ENCODE measurements at regions not wholly inside any gene's neighbourhood (a gene's known extent, or its start where the extent isn't known, plus 50 kb on each side); places are given as distances from the start of the nearest gene placed in this dataset.
A peak's percentile ranks its signal among the peaks of the same experiment; 100 is the strongest.
"Not testable (repeated sequence)": the region's sequence is repeated elsewhere in the genome, so short reads cannot be mapped to it uniquely, and the experiment has no call there.

DNA sequence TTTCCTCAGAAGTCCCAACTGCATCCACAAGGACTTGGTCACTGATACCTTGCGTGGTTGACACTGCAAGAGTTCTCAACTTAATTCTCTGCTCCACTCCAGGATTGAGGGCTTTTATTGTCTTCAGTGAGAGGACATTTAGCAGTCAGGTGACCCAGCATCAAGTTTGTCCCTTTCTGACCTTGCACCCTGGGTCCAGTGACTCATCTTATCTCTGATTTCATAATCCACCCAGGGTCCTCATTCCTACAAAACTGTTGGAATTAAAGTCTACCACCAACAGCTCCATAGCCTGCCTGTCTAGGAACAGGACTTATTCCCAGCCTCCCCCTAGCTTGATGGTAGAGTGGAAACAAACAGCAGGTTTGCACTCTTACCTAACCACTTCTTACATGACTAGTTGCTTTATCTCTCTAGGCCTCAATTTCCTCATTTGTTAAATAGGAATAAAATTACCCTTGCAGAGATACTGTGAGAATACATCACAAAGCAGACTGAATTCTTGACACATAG, 151.3 kb upstream of the LPP start:
- no peak for DNase-seq

DNA sequence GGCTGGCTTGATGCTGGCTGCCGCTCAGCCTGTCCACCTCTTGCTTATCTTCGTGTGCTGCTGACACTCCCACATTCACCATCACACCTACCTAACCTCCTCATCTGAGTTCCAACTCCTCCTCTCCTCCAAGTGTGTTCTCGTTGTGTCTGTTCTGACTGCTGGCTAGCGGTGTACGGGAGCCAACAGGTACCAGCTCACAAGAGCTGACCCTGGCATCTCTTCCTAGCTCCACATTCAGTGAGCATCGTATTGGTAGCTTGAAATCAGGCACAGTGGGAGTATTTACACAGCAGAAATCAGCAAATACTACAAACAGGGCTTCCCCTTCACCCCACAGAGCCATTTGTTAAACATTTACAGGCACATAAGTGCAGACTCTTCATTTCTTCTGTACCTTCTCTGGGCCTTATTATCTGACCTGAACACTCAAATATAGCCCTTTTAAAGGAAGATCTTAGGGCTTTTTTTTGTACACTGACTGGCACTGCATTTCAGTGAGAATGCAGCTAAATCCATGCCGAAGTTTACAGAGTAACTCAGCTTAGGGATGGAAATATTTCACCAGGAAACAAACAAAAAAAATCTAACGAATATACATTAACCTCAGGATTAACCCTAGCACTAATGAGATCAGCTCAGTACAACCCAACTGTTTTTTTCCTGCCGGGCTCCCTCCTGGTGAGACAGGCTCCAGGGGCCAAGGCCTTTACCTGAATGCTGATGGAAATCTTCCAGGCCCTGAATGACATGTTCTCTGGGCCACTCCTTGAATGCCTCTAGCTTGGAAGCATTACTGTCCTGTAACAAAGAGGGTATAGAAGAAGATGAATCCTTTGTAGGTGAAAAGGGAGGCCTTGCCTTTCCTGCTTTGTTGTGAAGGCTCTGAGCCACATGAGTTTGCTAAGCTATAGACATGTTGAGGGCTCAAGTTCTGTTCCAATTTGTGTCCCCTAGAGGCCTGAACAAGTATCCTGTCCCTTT, 150.5 kb upstream of the LPP start:
- no peak for DNase-seq

DNA sequence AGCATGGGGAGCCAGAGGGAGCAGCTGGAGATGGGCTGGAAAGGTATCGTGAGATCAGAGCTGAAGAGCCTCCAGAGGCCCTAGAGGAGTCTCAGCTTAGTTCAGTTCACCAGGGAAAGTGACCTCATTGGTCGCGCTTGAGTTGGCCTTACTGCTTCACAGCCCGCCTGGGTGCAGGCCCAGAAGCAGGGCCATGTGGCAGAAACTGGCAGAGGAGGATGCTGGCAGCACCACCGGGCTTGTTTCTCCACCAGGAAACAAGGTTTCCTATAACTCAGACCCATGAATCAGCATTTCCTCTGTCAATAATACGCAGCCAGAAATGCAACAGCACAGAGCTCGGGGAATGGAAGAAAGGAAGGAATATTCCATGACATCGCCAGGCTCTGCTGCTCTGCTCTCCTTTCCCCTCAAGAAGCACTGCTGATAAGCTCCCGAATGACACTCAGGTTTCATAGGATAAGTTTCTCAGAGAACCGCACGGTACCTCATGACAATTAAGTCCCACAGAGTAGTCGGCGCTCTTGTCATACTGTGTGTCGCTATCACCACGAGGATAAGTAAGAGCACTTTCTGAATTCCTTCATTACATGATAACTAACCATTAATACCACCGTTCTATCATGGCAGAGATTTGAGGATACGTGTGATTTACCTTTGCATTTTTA, 147.1 kb upstream of the LPP start:
- DNase-seq: no peak

DNA sequence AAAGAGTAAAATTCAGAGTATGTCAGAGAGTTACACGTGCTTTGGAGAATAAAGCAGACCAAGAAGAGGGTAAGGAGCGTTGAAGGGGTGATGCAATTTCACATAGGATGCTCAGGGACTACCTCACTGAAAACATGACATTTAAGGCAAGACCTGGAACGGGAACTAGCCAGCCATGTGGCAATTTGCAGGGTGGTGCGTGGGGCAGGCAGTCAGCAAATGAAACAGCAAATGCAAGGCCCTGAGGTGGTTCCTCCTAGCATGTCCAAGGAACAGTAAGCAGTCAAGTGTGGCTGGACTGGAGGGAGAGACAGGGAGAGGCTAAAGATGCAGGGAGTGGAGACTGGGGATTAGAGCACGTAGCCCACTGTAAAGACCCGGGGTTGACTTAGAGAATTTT, 146.1 kb upstream of the LPP start:
- DNase-seq: no peak

DNA sequence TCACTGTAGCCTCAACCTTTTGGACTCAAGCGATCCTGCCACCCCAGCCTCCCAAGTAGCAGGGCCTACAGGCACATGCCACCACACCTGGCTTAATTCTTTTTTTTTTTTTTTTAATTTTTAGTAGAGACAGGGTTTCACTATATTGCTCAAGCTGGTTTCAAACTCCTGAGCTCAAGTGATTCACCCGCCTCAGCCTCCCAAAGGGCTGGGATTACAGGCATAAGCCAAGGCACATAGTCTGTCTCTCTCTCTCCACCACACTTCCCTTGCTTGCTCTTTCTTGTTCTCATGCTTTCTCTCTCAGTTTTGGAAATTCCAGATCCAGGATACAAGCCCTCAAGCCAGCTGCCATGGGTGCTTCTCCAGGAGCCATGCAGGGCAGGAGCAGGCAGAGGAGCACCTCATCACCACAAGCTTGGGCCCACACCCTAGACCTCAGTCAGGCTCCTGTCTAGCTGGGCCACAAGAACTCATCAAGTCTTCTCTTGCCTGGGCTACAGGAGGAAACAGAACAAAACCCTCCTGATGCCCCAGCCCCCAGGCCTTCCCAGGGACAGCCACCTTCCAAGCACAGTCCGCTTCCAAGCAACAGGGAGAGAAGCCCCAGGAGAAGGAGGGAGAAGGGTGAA, 145.3 kb upstream of the LPP start:
- no peak for DNase-seq

DNA sequence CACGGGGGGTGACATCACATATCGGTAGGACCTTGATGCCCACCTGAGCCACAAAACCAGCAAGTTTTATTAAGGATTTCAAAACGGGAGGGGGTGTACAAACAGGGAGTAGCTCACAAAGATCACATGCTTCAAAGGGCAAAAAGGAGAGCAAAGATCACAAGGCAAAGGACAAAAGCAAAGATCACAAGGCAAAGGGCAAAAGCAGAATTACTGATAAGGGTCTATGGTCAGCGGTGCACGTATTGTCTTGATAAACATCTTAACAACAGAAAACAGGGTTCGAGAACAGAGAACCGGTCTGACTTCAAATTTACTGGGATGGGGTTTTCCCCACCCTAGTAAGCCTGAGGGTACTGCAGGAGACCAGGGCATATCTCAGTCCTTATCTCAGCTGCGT, 143.5 kb upstream of the LPP start:
- DNase-seq: no peak

DNA sequence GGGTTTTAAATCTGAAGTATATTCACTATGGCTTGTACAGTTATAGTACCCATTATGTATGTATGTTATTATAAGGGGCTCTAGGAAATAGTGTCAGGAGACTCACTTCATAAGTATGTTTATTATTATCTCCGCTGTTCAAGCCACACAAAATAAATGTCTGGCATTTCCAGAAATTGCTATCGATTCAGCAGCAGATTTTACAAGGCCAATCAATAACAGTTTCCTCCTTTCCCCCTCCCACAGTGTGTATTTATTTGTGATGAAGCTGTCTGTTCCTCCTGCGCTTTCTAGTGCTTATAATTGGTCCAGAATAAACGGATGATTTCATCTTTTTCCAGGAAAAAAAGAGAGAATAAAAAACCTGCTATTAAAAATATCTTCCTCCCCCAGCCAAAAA, 134.2 kb upstream of the LPP start:
- DNase-seq: no peak

DNA sequence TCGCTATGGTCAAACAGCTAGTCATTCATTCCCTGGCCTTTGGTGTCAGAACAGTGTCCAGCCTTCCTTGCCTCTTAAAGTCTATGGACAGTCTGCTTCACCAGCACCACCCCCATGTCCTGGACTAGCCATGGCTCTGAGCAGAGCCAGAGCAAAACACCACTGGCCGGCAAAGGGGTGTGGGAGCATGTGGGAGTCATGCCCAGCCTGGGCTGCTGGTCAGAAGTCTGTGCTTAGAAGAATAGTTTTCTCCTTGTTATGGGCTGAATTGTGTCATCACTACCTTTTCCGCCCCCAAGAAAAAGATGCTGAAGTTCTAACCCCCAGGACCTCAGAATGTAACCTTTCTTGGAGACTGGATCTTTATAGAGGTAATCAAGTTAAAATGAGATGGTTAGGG, 132.9 kb upstream of the LPP start:
- no peak for DNase-seq

DNA sequence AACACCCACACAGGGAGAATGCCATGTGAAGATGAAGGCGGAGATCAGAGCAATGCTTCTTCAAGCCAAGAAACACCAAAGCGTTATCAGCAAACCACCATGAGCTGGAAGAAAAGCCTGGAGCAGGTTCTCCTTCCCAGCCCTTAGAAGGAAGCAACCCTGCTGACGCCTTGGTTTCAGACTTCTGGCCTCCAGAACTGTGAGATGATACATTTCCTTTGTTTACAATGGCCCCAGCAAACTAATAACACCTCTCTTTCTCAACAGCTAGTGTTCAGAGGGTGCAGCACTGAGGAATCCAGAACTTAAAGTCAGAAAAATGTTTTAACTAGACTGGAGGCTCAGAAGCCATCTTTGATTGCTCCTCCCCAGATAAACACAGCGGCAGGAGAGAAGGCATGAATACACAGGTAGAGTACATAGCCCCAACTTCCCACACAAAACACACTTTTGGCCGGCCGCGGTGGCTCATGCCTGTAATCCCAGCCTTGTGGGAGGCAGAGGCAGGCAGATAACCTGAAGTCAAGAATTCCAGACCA, 132.4 kb upstream of the LPP start:
- no peak for DNase-seq

DNA sequence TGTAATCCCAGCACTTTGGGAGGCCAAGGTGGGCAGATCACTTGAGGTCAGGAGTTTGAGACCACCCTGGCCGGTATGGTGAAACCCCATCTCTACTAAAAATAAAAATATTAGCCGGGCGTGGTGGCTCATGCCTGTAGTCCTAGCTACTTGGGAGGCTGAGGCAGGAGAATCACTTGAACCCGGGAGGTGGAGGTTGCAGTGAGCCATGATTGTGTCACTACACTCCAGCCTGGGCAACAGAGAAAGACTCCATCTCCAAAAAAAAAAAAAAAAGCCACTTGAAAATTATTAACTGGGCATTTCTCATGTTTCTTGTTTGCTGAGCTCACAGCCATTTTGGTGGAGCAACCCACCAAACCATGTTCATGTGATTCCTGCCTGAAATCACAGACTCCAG, 131.1 kb upstream of the LPP start:
- not testable (repeated sequence) for DNase-seq

DNA sequence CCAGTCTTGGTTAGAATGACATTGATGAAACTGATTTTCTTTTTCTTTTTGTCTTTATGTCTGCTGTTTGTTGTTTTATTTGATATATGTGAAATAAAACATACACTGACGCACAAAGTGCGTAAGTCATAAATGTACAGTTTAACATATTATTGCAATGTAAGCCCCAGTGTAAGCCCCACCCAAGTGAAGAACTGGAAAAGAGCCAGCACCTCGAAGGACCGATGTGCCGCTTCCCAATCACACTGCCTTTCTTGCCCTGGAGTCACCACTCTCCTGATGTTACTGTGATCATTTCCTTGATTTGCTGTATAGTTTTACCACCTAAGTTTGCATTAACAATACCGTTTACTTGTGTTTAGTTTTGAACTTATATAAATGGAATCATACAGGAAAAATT, 128.4 kb upstream of the LPP start:
- DNase-seq: no peak

DNA sequence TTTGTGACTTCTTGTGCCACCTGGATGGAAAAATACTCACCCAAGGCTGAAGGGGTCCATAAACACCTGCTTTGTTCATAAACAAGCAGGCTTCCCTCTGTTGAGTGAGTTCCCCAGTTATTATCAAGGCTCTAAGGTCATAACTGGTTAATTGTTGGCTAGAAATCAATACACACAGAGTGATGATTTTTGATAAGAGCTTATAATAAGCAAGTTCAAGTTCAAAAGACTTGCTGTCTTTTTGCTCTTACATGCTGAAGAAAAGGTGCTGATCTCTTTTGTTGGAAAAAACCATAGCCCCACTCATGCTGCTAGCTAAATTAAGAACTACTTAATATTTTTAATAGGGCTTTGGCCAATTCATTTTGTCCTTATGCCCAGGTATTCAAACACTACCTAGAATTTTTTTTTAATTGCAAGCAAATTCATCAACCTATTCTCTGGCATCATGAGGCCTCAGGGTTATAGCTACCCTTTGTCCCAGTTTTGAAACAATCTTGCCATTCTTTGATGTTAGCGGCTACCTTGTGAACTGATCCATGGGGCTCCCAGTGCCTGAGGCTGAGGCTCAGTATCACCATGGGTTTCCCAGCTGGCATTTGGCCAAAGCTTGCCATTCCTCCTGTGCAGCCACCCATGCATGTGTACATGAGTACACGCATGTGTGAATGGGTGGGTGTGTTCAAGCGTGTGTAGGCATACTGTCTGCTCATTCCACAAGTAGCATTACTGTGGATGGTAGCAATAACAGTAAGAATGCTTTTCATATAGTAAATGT, 127.6 kb upstream of the LPP start:
- no peak for DNase-seq

DNA sequence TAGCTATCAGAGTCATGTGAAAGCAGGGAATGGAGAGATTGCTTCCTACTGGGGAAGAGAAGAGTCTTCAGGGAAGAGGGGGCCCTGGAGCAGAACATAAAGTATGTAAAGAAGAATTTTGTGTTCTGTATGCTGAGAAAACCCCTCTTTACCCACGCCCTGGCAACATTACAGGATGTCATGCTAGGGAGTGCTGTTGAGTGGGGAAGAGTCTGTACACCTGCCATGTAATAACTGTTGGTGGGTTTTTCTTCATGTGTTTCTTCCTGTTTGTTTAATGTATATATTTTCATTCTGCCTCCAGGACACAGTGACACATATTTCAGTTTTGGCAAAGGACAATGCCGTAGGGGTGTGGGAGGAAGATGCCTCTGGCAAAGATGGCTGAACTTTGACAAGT, 122.8 kb upstream of the LPP start:
- DNase-seq: no peak

DNA sequence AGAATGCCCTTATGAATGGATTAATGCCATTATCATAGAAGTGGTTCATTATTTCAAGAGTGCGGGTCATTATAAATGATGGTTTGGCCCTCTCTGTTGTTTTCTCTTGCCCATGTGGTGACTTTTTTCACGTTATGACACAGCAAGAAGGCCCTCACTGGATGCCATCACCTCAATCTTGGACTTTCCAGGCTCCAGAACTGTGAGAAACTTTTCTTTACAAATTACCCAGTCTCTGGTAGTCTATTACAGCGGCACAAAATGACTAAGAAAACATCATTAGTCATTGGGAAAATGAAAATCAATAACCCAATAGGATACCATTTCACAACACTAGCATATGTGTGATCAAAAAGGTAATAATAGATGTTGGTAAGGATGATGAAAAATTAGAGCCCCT, 119.0 kb upstream of the LPP start:
- DNase-seq: peak; percentile 11

DNA sequence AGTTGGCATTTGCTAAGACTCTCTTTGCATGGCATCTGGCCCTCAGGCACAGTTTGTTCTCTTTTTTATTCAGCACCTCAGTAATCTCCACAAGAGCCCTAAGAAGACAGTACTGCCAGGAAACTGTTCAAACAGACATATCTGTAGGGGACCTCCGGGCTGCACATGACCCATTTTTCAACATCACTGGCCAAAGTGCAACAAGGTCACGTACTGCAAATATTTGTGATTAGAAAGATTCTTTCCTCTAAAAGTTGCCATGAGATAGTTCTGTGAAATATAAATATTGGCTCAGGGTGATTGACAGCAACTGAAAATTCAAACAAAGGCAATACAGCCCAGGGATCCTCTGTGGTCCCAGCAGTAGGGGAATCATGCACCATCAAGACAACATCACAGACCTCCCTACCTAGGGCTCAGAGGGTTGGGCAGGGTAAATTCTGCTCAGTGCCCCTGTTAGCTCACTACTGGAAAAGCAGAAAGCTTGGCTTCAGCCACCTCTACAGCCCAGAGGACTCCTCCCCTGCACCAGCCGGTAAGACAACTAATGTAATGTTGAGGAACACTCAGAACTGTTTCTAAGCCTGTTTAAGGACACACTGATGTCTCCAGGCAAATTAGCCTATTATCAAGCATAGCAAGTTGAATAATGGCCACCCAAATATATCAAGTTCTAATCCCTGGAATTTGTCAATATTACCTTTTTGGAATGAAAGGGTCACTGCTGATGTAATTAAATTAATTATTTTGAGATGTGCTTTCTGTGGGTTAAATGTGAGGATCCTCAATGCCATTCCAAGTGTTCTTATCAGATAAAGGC, 117.4 kb upstream of the LPP start:
- no peak for DNase-seq

DNA sequence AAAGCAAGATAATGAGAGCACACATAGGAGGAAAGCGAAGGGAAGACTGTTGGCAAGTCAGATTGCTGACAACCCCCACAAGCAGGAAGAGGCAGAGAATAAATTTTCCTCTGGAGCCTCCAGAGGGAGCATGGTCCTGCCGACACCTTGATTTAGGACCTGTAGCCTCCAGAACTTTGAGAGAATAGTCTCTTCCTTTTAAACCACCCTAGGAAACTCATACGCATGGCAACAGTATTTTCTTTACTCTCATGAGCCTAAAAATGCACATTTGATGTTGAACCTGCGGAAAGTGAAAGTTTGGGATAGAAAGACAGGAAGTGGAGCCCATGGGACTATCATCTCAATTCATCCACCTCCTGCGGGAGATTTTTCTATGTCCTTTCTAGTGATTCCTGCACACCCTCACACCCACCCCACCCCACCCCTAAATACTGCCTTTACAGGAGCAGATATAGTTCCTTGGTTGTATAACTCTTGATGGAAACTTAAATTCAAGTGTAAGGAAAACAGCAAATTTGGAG, 116.7 kb upstream of the LPP start:
- DNase-seq: no peak

DNA sequence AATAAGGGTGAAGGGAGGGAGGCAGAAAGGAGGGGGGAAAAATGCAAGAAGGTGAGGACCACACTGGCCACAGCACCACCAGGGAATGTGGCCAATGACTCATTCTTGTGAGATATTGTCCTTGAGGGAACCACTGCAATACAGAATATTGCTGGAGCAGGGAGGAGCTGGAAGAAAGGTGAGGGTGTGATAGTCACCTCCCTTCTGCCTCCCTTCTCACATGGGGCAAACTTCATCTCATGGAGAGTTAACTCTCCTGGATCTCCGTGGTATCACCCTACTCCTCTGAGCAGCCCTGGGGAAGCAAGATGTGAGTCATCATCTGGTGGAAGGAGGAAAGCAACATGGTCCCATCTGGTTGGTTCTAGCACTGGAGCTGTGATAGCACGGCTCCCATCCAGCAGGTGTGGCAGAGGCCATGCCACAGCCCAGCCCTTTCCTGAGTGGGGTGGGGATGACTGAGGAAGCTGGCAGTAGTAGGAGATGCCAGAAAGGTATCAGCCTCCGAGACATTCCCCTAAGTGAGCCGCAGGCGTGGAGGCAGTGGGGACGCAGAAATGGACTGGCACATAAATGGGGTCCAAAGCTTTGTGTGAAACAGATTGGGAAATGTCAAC, 115.9 kb upstream of the LPP start:
- no peak for DNase-seq

DNA sequence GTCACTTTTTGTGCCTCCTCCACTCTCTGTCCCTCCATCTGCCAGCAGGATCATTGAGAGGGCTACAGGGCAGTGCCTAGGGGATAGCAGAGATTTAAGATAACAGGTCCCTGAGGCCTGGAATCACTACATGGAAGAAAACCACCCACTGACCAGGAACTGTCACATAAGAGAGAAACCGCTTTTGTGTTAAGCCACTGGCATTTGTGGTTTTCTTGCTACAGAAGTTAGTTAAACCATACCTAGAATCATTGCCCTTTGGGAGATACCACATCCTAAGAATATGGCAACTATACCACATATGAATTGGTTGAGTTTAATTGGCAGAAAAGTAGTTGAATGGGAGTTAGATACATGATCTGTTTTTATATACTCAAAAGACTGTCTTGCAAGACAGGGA, 112.8 kb upstream of the LPP start:
- DNase-seq: peak; percentile 23

DNA sequence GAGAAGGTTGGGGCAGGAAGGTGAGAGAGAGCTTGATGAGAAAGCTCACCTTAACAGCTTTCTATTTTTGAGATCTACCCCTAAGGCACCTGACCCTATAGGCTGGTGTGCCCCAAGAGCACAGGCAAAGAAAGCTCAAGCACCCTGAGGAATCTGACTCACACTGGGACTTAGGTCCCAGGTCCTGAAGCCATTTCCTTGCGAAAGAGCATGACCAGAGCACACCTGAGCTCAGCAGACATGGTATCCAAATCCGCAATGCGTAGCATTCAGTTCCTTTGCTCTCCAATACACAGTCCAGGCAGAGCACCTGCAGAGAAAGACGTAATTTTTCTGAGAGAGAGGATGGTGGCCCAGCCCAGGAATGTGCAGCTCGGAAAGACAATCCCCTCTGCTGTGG, 112.1 kb upstream of the LPP start:
- no peak for DNase-seq

DNA sequence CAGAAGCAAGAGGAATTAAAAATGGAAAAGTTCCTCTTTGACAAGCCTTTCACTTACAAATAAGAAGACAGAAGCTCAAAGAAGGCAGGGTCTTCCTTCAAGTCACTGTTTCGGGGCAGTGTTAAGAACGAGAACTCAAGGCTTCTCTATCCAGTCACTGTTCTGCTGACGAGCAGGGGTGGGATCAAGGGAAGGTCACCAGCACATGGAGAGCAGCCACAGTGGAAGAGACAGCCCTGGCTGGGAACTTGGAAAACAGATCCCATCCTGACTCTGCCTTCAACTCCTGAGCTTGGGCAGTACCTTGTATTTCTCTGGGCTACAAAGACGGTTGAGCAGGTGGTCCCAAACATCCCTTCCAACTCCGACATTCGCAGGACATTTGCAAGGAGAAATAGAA, 111.5 kb upstream of the LPP start:
- DNase-seq: no peak

DNA sequence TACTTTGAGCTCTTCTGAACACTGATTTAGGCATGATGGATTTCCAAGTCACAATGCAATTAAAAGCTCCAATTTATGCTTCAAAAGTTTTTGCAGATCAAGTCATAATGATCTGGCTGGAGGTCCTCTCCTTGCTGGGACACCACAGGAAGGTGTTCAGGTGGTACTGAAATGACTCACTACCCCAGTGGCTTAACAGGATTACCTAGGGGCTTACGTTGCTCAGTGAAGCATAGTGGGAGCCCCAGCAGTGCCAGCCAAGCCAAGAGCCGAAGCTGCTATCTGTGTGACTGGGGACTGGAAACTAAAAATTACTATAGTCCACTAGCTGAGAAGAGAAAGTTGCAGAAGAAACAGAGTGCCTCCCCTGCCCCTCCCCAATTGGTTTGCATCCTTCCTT, 110.1 kb upstream of the LPP start:
- DNase-seq: peak; percentile 68
